ENCODE measurements at regions not wholly inside any gene's neighbourhood (a gene's known extent, or its start where the extent isn't known, plus 50 kb on each side); places are given as distances from the start of the nearest gene placed in this dataset.

DNA sequence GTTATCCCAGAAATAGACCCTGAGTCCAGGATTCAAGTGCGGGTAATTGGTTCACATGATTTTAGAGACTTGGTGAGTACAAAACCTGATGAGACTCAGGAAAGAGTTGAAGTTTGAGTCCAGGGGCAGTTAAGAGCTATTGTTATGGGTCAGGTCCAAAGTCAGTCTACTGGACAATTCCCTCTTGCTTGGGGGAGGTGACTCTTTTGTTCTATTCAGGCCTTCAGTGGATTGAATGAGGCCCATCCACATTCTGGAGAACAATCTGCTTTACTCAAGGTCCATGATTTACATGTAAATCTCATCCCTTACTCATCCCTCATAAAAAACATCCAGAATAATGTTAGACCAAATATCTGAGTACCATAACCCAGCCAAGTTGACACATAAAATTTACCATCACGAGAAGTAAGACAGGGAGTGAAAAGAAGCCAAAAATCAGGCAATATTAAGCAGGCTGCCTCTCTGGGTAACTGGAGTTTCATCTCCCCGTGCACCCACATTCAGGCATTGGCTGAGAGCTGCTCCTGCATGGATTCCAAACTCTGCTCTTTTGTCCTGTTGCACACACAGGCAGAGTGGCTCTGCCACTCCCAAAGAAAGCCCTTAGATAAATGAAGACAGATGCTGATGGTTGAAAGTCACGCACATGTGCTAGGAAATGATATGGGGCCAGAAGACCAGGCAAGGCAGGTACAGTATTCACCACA is 156.0 kb upstream of the SALL1 start:
- no TSS peak for BruUV-seq (replicated peaks)
- H4K20me1 ChIP-seq (ENCODE audit: insufficient read depth, low read length), result no peaks in the 10 kb centered on the region
- in situ Hi-C loops (cut with MboI; ENCODE audit: low sequenced_read_pairs) (no loop called here), dilution Hi-C loops (cut with HindIII; ENCODE audit: low sequenced_read_pairs, unreplicated experiment) (no loop called here), intact Hi-C loops (cut with micrococcal nuclease) (no loop called here)
- H4K8ac ChIP-seq (ENCODE audit: low read depth in 2 of 2, low read length in 2 of 2), result no peak overlapping the region
- no peak overlapping the region for H4K91ac ChIP-seq (ENCODE audit: insufficient read depth, low read depth, low read length)
- no peaks in the 10 kb centered on the region for H3K4me1 ChIP-seq (ENCODE audit: control insufficient read depth, insufficient read depth, low read length)
- no peak overlapping the region for H2BK5ac ChIP-seq (ENCODE audit: low read depth, low read length, poor library complexity, severe bottlenecking)
- no peaks in the 10 kb centered on the region for H3K79me1 ChIP-seq (ENCODE audit: low read depth in 1 of 2, low read length in 2 of 2)
- no peaks in the 10 kb centered on the region for H3K36me3 ChIP-seq (ENCODE audit: control insufficient read depth, insufficient read depth, low read length)
- H3K27me3 ChIP-seq (ENCODE audit: control insufficient read depth, insufficient read depth, low read length), result no peaks in the 10 kb centered on the region
- H3K9me1 ChIP-seq (ENCODE audit: insufficient read depth, low read length), result no peaks in the 10 kb centered on the region
- ChIA-PET POLR2A (ENCODE audit: unreplicated experiment) (no interaction called here), CTCF (no interaction called here)
- H3K18ac ChIP-seq (ENCODE audit: low read depth, low read length), result no peak overlapping the region
- WGBS, 2 experiments (ENCODE audit: extremely low coverage in 2 of 2, insufficient read length in 1 of 2), result no CpG with 5 or more reads among the region's 4 CpGs
- DNase-seq, result no peak
- H3K23ac ChIP-seq (ENCODE audit: low read depth, low read length), result no peak overlapping the region
- H3K27ac ChIP-seq (ENCODE audit: insufficient read depth, low read length), result no peak overlapping the region
- H3K9ac ChIP-seq (ENCODE audit: low read depth, low read length), result no peak overlapping the region
- TF ChIP-seq, protein P1, sequence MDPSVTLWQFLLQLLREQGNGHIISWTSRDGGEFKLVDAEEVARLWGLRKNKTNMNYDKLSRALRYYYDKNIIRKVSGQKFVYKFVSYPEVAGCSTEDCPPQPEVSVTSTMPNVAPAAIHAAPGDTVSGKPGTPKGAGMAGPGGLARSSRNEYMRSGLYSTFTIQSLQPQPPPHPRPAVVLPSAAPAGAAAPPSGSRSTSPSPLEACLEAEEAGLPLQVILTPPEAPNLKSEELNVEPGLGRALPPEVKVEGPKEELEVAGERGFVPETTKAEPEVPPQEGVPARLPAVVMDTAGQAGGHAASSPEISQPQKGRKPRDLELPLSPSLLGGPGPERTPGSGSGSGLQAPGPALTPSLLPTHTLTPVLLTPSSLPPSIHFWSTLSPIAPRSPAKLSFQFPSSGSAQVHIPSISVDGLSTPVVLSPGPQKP (IDR thresholded peaks at IDR 0.05; ENCODE audit: borderline replicate concordance, low read depth, low read length), result no peak
- TF ChIP-seq, protein P2, sequence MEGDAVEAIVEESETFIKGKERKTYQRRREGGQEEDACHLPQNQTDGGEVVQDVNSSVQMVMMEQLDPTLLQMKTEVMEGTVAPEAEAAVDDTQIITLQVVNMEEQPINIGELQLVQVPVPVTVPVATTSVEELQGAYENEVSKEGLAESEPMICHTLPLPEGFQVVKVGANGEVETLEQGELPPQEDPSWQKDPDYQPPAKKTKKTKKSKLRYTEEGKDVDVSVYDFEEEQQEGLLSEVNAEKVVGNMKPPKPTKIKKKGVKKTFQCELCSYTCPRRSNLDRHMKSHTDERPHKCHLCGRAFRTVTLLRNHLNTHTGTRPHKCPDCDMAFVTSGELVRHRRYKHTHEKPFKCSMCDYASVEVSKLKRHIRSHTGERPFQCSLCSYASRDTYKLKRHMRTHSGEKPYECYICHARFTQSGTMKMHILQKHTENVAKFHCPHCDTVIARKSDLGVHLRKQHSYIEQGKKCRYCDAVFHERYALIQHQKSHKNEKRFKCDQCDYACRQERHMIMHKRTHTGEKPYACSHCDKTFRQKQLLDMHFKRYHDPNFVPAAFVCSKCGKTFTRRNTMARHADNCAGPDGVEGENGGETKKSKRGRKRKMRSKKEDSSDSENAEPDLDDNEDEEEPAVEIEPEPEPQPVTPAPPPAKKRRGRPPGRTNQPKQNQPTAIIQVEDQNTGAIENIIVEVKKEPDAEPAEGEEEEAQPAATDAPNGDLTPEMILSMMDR (conservative IDR thresholded peaks at IDR 0.05; ENCODE audit: low read depth, low read length), result no peak
- TF ChIP-seq RAD21 (IDR thresholded peaks at IDR 0.05; ENCODE audit: low read length) (no peak), RCOR1 (IDR thresholded peaks at IDR 0.05; ENCODE audit: insufficient replicate concordance, low read length) (no peak), MAFK (IDR thresholded peaks at IDR 0.05; ENCODE audit: low read depth, low read length) (no peak), NFE2L2 (IDR thresholded peaks at IDR 0.05; ENCODE audit: low read depth, low read length) (no peak), SMC3 (IDR thresholded peaks at IDR 0.05; ENCODE audit: low read depth, low read length) (no peak), MAZ (IDR thresholded peaks at IDR 0.05; ENCODE audit: borderline replicate concordance, low read depth, low read length) (no peak), USF2 (IDR thresholded peaks at IDR 0.05; ENCODE audit: low read depth, low read length) (no peak), CEBPB (IDR thresholded peaks at IDR 0.05; ENCODE audit: low read depth, low read length) (no peak), RFX5 (IDR thresholded peaks at IDR 0.05; ENCODE audit: low read depth, low read length) (no peak), FOS (IDR thresholded peaks at IDR 0.05; ENCODE audit: low read depth, low read length) (no peak), MXI1 (IDR thresholded peaks at IDR 0.05; ENCODE audit: borderline replicate concordance, low read depth, low read length) (no peak), CHD1 (IDR thresholded peaks at IDR 0.05; ENCODE audit: low read depth, low read length) (no peak), POLR2A (IDR thresholded peaks at IDR 0.05; ENCODE audit: low read depth, low read length) (no peak)
- no peak overlapping the region for H3K4me3 ChIP-seq (ENCODE audit: insufficient read depth, low read depth, low read length)
- no peak overlapping the region for H2BK15ac ChIP-seq (ENCODE audit: low read depth, low read length)
- no peak overlapping the region for H3K4ac ChIP-seq (ENCODE audit: low read depth, low read length)
- no peak overlapping the region for H3K56ac ChIP-seq (ENCODE audit: extremely low read depth, insufficient read depth, low read length)
- H3K9me3 ChIP-seq (ENCODE audit: control insufficient read depth, insufficient read depth, low read length), result no peaks in the 10 kb centered on the region
- H3K4me2 ChIP-seq (ENCODE audit: low read depth, low read length), result no peak overlapping the region
- H2BK120ac ChIP-seq (ENCODE audit: low read depth, low read length), result no peak overlapping the region
- no peak for ATAC-seq (ENCODE audit: low read depth)
- H2AK9ac ChIP-seq (replicated peaks; ENCODE audit: low read depth, low read length, poor library complexity), result no peak overlapping the region
- no peak overlapping the region for H2AFZ ChIP-seq (replicated peaks; ENCODE audit: low read length, poor library complexity)
- no peak overlapping the region for H2AK5ac ChIP-seq (ENCODE audit: low read depth, low read length)
- no peak overlapping the region for H4K5ac ChIP-seq (ENCODE audit: low read depth, low read length)
- no peak overlapping the region for H3K14ac ChIP-seq (replicated peaks; ENCODE audit: low read depth, low read length)
- H2BK20ac ChIP-seq (ENCODE audit: low read depth, low read length), result no peak overlapping the region

All from IMR-90 (cell line).